DND-41 (cell line): ENCODE measurements at regions not wholly inside any gene's neighbourhood (a gene's known extent, or its start where the extent isn't known, plus 50 kb on each side); places are given as distances from the start of the nearest gene placed in this dataset.

Experiments used
- EZH2 ChIP-seq: IDR thresholded peaks from 3 replicates; pipeline ENCODE4 v1.6.1; 2012; ENCODE audit warnings: borderline replicate concordance, low read depth, mild to moderate bottlenecking, moderate library complexity, low read length, inconsistent platforms; ENCODE audit not compliant: severe bottlenecking
- TF ChIP-seq, protein P1 (sequence below): IDR thresholded peaks from 2 replicates; pipeline ENCODE4 v1.5.1; 2012; ENCODE audit warnings: borderline replicate concordance, low read length, moderate library complexity, mild to moderate bottlenecking; ENCODE audit not compliant: poor library complexity, severe bottlenecking; ENCODE audit errors: extremely low read depth

DNA sequence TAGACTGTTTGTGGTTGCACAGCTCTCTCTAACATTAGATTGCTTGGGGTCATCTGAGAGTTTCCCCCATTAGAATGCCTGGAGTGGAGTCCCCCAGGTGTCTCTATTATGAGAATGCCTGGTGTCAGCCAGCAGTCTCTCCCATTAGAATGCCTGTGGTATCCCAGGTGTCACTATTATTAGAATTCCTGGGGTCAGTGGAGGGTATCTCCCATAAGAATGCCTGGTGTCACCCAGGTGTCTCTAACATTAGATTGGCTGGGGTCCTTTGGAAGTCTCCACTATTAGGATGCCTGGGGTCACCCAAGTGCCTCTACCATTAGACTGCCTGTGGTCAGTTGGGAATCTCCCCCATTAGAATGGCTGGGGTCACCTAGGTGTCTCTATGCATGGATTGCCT is 1495.1 kb downstream of the UQCRFS1 start:
- no peak for TF ChIP-seq EZH2
- TF ChIP-seq, protein P1, sequence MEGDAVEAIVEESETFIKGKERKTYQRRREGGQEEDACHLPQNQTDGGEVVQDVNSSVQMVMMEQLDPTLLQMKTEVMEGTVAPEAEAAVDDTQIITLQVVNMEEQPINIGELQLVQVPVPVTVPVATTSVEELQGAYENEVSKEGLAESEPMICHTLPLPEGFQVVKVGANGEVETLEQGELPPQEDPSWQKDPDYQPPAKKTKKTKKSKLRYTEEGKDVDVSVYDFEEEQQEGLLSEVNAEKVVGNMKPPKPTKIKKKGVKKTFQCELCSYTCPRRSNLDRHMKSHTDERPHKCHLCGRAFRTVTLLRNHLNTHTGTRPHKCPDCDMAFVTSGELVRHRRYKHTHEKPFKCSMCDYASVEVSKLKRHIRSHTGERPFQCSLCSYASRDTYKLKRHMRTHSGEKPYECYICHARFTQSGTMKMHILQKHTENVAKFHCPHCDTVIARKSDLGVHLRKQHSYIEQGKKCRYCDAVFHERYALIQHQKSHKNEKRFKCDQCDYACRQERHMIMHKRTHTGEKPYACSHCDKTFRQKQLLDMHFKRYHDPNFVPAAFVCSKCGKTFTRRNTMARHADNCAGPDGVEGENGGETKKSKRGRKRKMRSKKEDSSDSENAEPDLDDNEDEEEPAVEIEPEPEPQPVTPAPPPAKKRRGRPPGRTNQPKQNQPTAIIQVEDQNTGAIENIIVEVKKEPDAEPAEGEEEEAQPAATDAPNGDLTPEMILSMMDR = no peak
